Endothelial cell (in vitro differentiated cells): ENCODE measurements at regions not wholly inside any gene's neighbourhood (a gene's known extent, or its start where the extent isn't known, plus 50 kb on each side); places are given as distances from the start of the nearest gene placed in this dataset.

Experiments used
- DNase-seq: peaks from one replicate; pipeline ENCODE4 v3.0.0; 2021; ENCODE audit warnings: low spot score
- H3K27ac Mint-ChIP-seq: one replicate; pipeline ENCODE4 v1.8.0; 2021; ENCODE audit warnings: mixed read lengths, inconsistent platforms; ENCODE audit not compliant: unreplicated experiment
- H3K27me3 Mint-ChIP-seq: one replicate; pipeline ENCODE4 v1.8.0; 2021; ENCODE audit warnings: mild to moderate bottlenecking, moderate library complexity, mixed read lengths, inconsistent platforms; ENCODE audit not compliant: unreplicated experiment
- H3K36me3 Mint-ChIP-seq: one replicate; pipeline ENCODE4 v1.8.0; 2021; ENCODE audit warnings: mild to moderate bottlenecking, low read depth, mixed read lengths, inconsistent platforms; ENCODE audit not compliant: unreplicated experiment
- H3K4me1 Mint-ChIP-seq: one replicate; pipeline ENCODE4 v1.8.0; 2021; ENCODE audit warnings: mild to moderate bottlenecking, mixed read lengths, inconsistent platforms; ENCODE audit not compliant: unreplicated experiment
- H3K4me3 Mint-ChIP-seq: one replicate; pipeline ENCODE4 v1.8.0; 2021; ENCODE audit warnings: mild to moderate bottlenecking, mixed read lengths, inconsistent platforms; ENCODE audit not compliant: unreplicated experiment
- H3K9me3 Mint-ChIP-seq: one replicate; pipeline ENCODE4 v1.8.0; 2021; ENCODE audit warnings: mixed read lengths, inconsistent platforms; ENCODE audit not compliant: unreplicated experiment
- CTCF ChIP-seq: fragments of 200-600 bp; sonication (generic); IDR thresholded peaks from one replicate; pipeline ENCODE4 v1.5.0; 2021; ENCODE audit warnings: antibody characterized with exemption; ENCODE audit not compliant: unreplicated experiment

- H3K4me1 Mint-ChIP-seq, result no peaks in the 10 kb centered on the region
- H3K27ac Mint-ChIP-seq, result no peak overlapping the region
- DNase-seq, result no peak
- TF ChIP-seq CTCF, result no peak
- H3K9me3 Mint-ChIP-seq, result no peaks in the 10 kb centered on the region
- H3K4me3 Mint-ChIP-seq, result no peak overlapping the region
- peaks cover 4% of the 10 kb centered on the region for H3K36me3 Mint-ChIP-seq
- peaks cover 2% of the 10 kb centered on the region for H3K27me3 Mint-ChIP-seq
These were observed 331.1 kb upstream of the B3GAT1 start for GRCh38 chr11:134742956-134743819.

DNA sequence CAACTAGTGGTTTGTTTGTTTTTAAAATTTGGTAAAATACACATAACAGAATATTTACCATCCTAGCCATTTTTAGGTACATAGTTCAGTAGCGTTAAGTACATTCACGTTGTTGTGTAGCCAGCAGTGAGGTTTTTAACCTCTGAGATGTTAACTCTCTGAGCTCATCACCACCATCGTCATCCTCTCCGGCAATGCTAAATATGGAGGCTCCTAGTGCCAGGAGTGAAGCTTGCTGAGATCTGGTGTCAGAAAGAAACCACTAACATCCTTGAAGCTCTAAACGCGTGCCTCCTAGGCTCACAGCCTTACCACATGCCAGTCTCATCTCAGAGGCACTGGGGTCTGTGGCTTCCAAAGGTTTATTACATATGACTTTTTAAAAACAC lies 330.2 kb upstream of the B3GAT1 start:
- no peak for TF ChIP-seq CTCF
- H3K36me3 Mint-ChIP-seq, result peaks cover 4% of the 10 kb centered on the region
- peaks cover 2% of the 10 kb centered on the region for H3K27me3 Mint-ChIP-seq
- H3K4me1 Mint-ChIP-seq, result no peaks in the 10 kb centered on the region
- H3K4me3 Mint-ChIP-seq, result no peak overlapping the region
- no peak for DNase-seq
- H3K9me3 Mint-ChIP-seq, result no peaks in the 10 kb centered on the region
- no peak overlapping the region for H3K27ac Mint-ChIP-seq

DNA sequence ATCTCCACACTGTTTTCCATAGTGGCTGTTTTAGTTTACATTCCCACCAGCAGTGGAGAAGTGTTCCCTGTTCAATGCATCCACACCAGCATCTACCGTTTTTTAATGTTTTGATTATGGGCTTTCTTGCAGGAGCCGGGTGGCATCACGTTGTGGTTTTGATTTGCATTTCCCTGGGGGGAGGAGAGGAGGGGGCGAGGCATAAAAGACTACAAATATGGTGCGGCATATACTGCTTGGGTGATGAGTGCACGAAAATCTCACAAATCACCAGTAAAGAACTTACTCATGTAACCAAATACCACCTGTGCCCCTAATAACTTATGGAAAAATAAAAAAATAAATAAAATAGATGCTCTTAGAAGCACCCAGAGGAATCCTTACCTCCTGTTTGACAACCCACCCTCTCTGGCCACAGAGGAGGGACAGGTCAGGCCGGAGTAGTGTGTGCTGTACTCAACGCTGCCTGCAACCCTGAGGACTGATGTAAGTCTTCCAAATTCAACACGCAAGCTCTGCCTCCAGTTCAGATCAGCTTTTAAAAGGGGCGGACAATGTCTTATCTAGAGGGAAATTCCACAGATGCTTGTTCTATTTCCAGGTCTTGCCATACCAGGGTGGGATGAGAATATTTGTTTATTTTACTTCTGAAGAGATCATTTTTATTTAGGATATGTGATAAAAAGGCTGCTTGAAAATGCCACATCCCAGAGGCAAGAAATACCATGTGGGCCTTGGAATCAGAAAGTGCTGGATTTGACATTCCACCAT lies 329.6 kb upstream of the B3GAT1 start:
- no peaks in the 10 kb centered on the region for H3K36me3 Mint-ChIP-seq
- no peak for DNase-seq
- H3K9me3 Mint-ChIP-seq, result no peaks in the 10 kb centered on the region
- H3K4me3 Mint-ChIP-seq, result no peak overlapping the region
- no peaks in the 10 kb centered on the region for H3K4me1 Mint-ChIP-seq
- peaks cover 2% of the 10 kb centered on the region for H3K27me3 Mint-ChIP-seq
- no peak overlapping the region for H3K27ac Mint-ChIP-seq
- TF ChIP-seq CTCF, result no peak

DNA sequence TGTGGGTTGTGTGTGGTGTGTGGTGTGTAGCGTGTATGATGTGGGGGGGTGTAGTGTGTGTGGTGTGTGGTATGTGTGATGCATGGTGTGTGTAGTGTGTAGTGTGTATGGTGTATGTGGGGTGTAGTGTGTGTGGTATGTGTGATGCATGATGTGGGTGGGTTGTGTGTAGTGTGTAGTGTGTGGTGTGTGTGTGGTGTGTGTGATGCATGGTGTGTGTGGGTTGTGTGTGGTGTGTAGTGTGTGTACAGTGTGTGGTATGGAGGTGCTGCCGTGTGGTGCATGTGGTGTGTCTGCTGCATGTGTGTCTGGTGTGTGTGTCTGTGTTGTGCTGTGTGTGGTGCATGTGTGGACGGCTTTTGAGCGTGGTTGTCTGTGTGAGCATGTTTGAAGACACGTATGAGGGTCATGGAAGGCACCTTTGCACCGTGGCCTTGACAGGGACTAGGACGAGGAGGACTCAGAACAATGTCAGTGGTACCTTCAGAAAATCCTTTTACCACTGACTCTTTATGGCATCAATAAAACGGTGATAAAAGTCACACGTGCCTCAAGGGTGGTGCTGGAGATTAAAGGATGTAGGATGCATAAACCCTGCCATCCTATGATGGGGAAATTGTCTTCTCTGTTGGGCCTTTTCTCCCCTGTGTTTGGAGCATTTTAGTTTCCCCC lies 328.7 kb upstream of the B3GAT1 start:
- no peaks in the 10 kb centered on the region for H3K4me1 Mint-ChIP-seq
- no peaks in the 10 kb centered on the region for H3K9me3 Mint-ChIP-seq
- DNase-seq, result no peak
- TF ChIP-seq CTCF, result no peak
- H3K36me3 Mint-ChIP-seq, result no peaks in the 10 kb centered on the region
- no peak overlapping the region for H3K4me3 Mint-ChIP-seq
- peaks cover 2% of the 10 kb centered on the region for H3K27me3 Mint-ChIP-seq
- no peak overlapping the region for H3K27ac Mint-ChIP-seq
